Memory B cell (primary cell): ENCODE measurements at regions not wholly inside any gene's neighbourhood (a gene's known extent, or its start where the extent isn't known, plus 50 kb on each side); places are given as distances from the start of the nearest gene placed in this dataset.
"Not testable (repeated sequence)": the region's sequence is repeated elsewhere in the genome, so short reads cannot be mapped to it uniquely, and the experiment has no call there.

Source experiments
- ATAC-seq: fragments of 150-1000 bp; cut with Tn5 transposase; 2 replicates; pipeline ENCODE4 v1.10.0; 2021; ENCODE audit warnings: low read depth, mild to moderate bottlenecking, moderate library complexity
- DNase-seq, 2 donors: peaks; one replicate each; pipeline ENCODE4 v3.0.0; 2022; ENCODE audit warnings: low spot score in 2 of 2
- H3K27ac Mint-ChIP-seq: one replicate; pipeline ENCODE4 v1.8.0; 2022; ENCODE audit warnings: mild to moderate bottlenecking, moderate library complexity, mixed read lengths
- H3K27me3 Mint-ChIP-seq: one replicate; pipeline ENCODE4 v1.8.0; 2022; ENCODE audit warnings: mixed read lengths
- H3K36me3 Mint-ChIP-seq: one replicate; pipeline ENCODE4 v1.8.0; 2022; ENCODE audit warnings: mild to moderate bottlenecking, mixed read lengths
- H3K4me1 Mint-ChIP-seq: one replicate; pipeline ENCODE4 v1.8.0; 2022; ENCODE audit warnings: mixed read lengths
- H3K4me3 Mint-ChIP-seq: one replicate; pipeline ENCODE4 v1.8.0; 2022; ENCODE audit warnings: mild to moderate bottlenecking, moderate library complexity, mixed read lengths
- H3K9me3 Mint-ChIP-seq: one replicate; pipeline ENCODE4 v1.8.0; 2022; ENCODE audit warnings: mixed read lengths

DNA sequence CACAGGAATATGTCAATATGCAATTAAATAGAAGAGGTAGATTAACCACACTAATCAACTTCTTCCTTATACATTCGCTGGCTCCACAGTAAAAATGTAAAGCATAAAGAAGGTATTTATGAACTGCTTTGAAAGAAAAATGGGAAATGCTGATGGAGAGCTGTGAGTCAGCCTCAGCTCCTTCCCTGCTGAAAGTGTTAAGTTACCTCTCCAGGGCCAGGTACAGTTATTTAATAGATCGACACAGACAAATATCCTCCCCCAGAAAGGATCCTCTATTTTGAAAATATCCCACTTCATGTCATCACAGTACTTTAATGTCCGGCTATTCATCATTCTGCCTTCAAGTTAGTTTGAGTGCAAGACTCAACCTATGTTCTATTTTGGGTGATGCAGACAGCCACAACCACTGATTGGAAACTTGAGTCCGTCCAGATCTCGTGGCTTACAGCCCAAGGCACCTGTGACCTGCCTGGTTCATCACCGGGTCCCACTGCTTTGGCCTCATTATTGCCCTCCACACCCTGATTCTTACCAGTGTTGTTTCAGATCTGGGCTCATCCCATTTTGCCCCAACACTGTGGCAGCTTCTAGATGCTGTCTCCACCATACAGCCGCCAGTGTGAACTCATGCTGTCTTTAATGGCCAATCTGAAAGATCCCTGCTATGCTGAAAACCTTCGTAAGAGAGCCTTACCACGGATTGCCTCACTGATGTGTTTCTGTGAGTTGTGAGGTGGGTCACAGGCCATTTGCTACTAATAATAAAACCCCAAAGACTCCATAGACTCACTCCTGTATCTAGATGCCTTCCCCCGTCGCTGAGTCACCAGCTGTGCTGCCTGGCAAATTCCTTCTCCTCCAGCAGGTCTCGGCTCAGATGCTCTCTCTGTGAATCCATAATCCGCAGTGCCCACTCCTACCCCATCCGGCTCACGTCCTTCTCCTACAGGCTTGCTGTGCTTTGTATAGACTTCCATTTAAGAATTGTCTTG lies 56.2 kb upstream of the DDAH1 start:
- H3K9me3 Mint-ChIP-seq, H3K4me1 Mint-ChIP-seq, H3K27me3 Mint-ChIP-seq, ATAC-seq, DNase-seq, H3K27ac Mint-ChIP-seq, H3K36me3 Mint-ChIP-seq, H3K4me3 Mint-ChIP-seq: not testable (repeated sequence)

DNA sequence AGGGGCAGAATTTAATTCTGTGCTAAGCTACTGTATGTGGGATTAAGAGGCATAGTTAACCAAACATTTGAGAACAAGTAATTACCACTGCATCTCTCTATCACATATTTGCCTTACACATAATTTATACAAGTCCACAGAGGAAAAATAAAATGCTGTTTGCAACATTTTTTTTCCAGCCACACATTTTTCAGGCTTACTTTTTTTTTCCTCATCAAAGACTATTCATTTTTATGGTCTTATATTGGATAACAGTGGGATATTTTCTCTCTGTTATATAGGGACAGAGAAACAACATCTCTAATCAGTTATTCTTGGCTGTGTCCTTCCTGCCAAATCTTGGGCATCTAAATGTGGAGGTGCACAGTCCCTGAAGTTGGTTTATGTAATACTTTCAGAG lies 57.5 kb upstream of the DDAH1 start:
- not testable (repeated sequence) for H3K27me3 Mint-ChIP-seq, H3K4me3 Mint-ChIP-seq, DNase-seq, H3K4me1 Mint-ChIP-seq, ATAC-seq, H3K36me3 Mint-ChIP-seq, H3K9me3 Mint-ChIP-seq, H3K27ac Mint-ChIP-seq

DNA sequence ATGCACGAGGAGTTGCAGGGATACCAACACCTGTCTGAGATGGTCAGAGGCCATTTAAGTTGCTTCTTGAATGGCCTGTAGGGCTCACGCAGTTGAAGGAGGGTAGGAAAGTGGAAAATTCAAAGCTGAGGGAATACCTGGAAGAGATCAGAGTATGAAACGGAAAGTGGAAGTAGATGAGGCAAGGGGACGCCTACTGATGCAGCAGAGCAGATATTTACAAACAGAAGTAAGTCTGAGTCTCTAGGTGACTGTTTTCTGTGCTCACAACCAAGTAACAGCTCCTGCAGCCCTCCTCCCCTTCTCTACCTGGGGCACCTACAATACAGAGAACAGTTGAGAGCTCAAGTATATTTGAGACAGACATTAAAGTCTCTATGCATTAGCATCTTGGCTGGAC lies 57.5 kb upstream of the CCN1 start:
- not testable (repeated sequence) for H3K4me1 Mint-ChIP-seq, H3K36me3 Mint-ChIP-seq, DNase-seq, H3K27me3 Mint-ChIP-seq, H3K9me3 Mint-ChIP-seq, ATAC-seq, H3K27ac Mint-ChIP-seq
- H3K4me3 Mint-ChIP-seq = peak overlapping the region; percentile 35

DNA sequence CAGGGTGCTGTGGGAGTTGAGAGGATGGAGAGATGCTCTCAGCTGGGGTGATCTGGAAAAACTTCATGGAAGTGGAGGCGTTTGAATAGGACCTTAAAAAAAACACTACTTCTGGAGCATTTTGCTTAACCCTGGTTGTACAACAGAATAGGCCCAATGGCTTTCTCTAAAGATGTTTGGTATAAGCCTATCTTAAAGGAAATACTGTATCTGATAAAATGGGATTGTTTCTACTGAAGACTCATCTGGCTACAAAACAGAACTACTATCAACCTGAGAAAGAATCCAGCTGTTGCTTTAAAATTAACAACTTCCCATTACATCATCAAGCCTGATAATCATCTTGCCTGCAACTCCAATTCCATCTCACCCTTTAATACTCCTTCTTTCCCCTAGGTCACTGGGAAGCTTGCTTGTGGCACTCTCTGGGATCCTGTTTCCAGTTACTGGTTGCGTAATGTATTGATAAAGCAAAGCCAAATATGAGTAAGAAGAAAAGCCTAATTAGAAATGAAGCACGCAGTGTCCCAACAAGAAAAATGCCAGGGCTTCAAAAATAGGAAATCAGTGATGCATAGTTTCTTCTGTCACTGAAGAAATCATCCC lies 56.2 kb upstream of the CCN1 start:
- not testable (repeated sequence) for ATAC-seq, DNase-seq, H3K4me3 Mint-ChIP-seq, H3K36me3 Mint-ChIP-seq, H3K27ac Mint-ChIP-seq, H3K4me1 Mint-ChIP-seq, H3K27me3 Mint-ChIP-seq, H3K9me3 Mint-ChIP-seq

DNA sequence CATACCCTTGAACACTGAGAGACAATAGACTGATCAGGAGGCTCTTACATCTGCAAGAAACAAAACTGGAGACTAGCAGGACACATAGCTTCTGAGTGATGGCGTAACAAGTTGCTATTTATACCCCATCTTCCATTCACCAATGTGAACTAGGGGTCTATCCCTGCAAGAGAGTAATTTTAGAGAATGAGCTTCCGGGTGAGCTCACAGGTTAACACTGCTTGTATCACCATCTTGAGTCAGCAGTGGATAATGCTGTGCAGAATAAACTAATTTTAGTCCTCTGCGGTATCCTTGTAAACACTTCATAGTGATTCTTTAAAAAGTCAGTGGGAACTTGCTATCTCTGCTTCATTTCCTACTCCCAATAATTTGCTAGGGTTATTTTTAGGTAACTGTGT lies 55.0 kb upstream of the CCN1 start:
- not testable (repeated sequence) for H3K27ac Mint-ChIP-seq, ATAC-seq, DNase-seq, H3K27me3 Mint-ChIP-seq, H3K9me3 Mint-ChIP-seq, H3K36me3 Mint-ChIP-seq, H3K4me3 Mint-ChIP-seq, H3K4me1 Mint-ChIP-seq

DNA sequence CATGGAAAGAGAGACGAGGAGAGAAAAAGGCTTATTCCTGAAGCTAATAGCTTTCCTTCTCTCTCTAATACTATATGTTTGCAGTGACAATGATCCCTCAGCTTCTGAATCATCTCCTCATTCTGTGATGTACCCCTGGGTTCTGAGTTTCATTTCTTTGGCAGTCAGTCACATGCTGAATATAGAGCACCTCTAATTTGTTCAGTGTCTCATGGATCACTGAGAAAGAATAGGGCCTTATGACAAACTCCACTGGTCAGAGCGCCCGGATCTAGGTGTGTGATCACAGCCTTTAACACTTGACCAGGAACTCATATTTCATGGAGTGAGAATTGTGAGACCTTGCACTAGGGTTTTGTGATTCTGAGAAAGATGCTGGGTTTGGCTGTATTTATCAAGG lies 54.3 kb upstream of the CCN1 start:
- not testable (repeated sequence) for H3K36me3 Mint-ChIP-seq, H3K27me3 Mint-ChIP-seq, H3K9me3 Mint-ChIP-seq, DNase-seq, H3K27ac Mint-ChIP-seq, ATAC-seq, H3K4me1 Mint-ChIP-seq, H3K4me3 Mint-ChIP-seq

DNA sequence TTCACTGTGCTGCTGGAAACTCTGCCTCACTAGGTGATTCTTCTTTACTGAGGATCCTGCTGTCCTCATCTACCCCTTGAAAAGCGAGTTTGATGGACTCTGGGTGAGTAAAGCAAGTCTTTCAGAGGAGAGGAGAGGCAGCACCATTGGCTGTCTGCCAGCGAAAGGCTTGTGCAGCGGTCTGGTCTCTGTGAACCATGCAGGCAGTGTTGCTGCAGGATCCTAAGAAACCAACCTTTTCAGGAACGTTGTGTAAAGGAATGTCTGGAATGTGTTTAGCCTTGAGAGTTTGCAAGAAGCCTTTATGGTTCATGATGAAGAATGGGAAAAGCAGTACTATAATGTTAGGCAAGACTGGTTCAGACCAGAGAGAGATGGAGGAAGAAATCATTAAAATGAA lies 53.4 kb upstream of the CCN1 start:
- H3K9me3 Mint-ChIP-seq = not testable (repeated sequence)

More for the DNA sequence above, 53.4 kb upstream of the CCN1 start:
- H3K36me3 Mint-ChIP-seq, ATAC-seq, H3K27ac Mint-ChIP-seq, DNase-seq, H3K27me3 Mint-ChIP-seq, H3K4me1 Mint-ChIP-seq, H3K4me3 Mint-ChIP-seq: not testable (repeated sequence)
